HCT116 (cell line): ENCODE measurements at regions not wholly inside any gene's neighbourhood (a gene's known extent, or its start where the extent isn't known, plus 50 kb on each side); places are given as distances from the start of the nearest gene placed in this dataset.

ENCODE experiments used
- ATAC-seq: fragments of 200-7000 bp; cut with Tn5 transposase; 2 replicates; pipeline ENCODE4 v1.9.1; 2020; ENCODE audit warnings: mild to moderate bottlenecking, moderate library complexity
- BruUV-seq: library from RNA; stranded (reverse); fragments of 400-500 nt; replicated peaks from 2 replicates; lab custom pipeline; 2021; lab: Mats Ljungman, UMichigan
- CTCF ChIA-PET: fragments of 300-600 bp; sonication (Branson Sonifier 250); formaldehyde crosslinking; loops from one replicate; lab custom pipeline; 2021; ENCODE audit warnings: antibody characterized with exemption; lab: Charles Lee
- POLR2A ChIA-PET: fragments of 300-600, 350-600 bp; sonication (Branson Sonifier 250); formaldehyde crosslinking; loops from one replicate; lab custom pipeline; 2021; ENCODE audit warnings: antibody characterized with exemption; lab: Charles Lee
- RAD21 ChIA-PET, 2 experiments: fragments of 300-600 bp; sonication (Branson Sonifier 250); formaldehyde crosslinking; loops; one replicate each; lab custom pipeline; 2023; ENCODE audit warnings: low total read pairs in 2 of 2; ENCODE audit not compliant: uncharacterized antibody in 2 of 2, unreplicated experiment in 2 of 2, low non-redundant PET in 1 of 2; lab: Charles Lee
- DNase-seq: peaks from one replicate; pipeline ENCODE4 v3.0.0-alpha.2; 2010; ENCODE audit warnings: low read depth, low spot score
- H2AFZ ChIP-seq: fragments of 200-600 bp; shearing (Covaris generic), sonication (generic); 2 replicates; pipeline ENCODE4 v1.6.1; 2017; ENCODE audit warnings: low read depth, mixed run types, mixed read lengths, antibody characterized with exemption, low read length; ENCODE audit not compliant: poor library complexity, severe bottlenecking
- H3K27ac ChIP-seq: 2 replicates; pipeline ENCODE4 v1.5.1; 2012; ENCODE audit warnings: low read depth, low read length
- H3K27me3 ChIP-seq: fragments of 200-600 bp; sonication (generic); 2 replicates; pipeline ENCODE4 v1.6.1; 2016; ENCODE audit warnings: mixed run types, low read length, mixed read lengths; ENCODE audit not compliant: insufficient read depth
- H3K36me3 ChIP-seq, 2 experiments: fragments of 200-500 bp in 1 of 2; fragments of 200-600 bp in 1 of 2; sonication (Bioruptor generic) in 1 of 2; sonication (generic) in 1 of 2; 2 replicates each; pipeline versions ENCODE4 v1.5.1 to v1.6.1; 2014 to 2016; ENCODE audit warnings: low read length in 2 of 2, inconsistent platforms in 1 of 2, mixed read lengths in 1 of 2, mixed run types in 1 of 2; ENCODE audit not compliant: insufficient read depth in 2 of 2, control insufficient read depth in 1 of 2
- H3K4me1 ChIP-seq, 2 experiments: fragments of 200-600 bp in 1 of 2; sonication (generic) in 1 of 2; 2 replicates each; pipeline versions ENCODE4 v1.5.1 to v1.6.1; 2012 to 2017; ENCODE audit warnings: low read length in 2 of 2, inconsistent platforms in 1 of 2, mild to moderate bottlenecking in 1 of 2, mixed read lengths in 1 of 2, mixed run types in 1 of 2, moderate library complexity in 1 of 2; ENCODE audit not compliant: insufficient read depth in 2 of 2, control insufficient read depth in 1 of 2
- H3K4me2 ChIP-seq: fragments of 200-600 bp; sonication (generic); 2 replicates; pipeline ENCODE4 v1.6.1; 2017; ENCODE audit warnings: mixed run types, low read length, mixed read lengths
- H3K4me3 ChIP-seq, 2 experiments: fragments of 200-600 bp in 1 of 2; sonication (generic) in 1 of 2; replicated peaks in 1 of 2; 2 replicates each; pipeline ENCODE4 v1.5.1; 2011 to 2016; ENCODE audit warnings: low read length in 2 of 2, control low read depth in 1 of 2, low read depth in 1 of 2, mild to moderate bottlenecking in 1 of 2, mixed read lengths in 1 of 2, mixed run types in 1 of 2
- H3K79me2 ChIP-seq: fragments of 200-600 bp; sonication (generic); 2 replicates; pipeline ENCODE4 v1.6.1; 2017; ENCODE audit warnings: mild to moderate bottlenecking, mixed run types, low read length, moderate library complexity, mixed read lengths; ENCODE audit not compliant: insufficient read depth
- H3K9ac ChIP-seq: fragments of 200-600 bp; sonication (generic); 2 replicates; pipeline ENCODE4 v1.6.1; 2016; ENCODE audit warnings: low read length, mixed read lengths
- H3K9me2 ChIP-seq: fragments of 200-600 bp; sonication (generic), shearing (Covaris generic); 2 replicates; pipeline ENCODE4 v1.6.1; 2017; ENCODE audit warnings: mixed run types, mild to moderate bottlenecking, moderate library complexity; ENCODE audit not compliant: insufficient read depth
- H3K9me3 ChIP-seq, 2 experiments: fragments of 200-500 bp in 1 of 2; fragments of 200-600 bp in 1 of 2; sonication (Bioruptor generic) in 1 of 2; sonication (generic) in 1 of 2; 2 replicates each; pipeline ENCODE4 v1.6.1; 2014 to 2017; ENCODE audit warnings: low read length in 2 of 2, mixed read lengths in 2 of 2, inconsistent platforms in 1 of 2, low read depth in 1 of 2, mild to moderate bottlenecking in 1 of 2, mixed run types in 1 of 2, moderate library complexity in 1 of 2; ENCODE audit not compliant: control insufficient read depth in 1 of 2, insufficient read depth in 1 of 2
- H4K20me1 ChIP-seq: fragments of 200-600 bp; sonication (generic), shearing (Covaris generic); 2 replicates; pipeline ENCODE4 v1.6.1; 2017; ENCODE audit warnings: mixed run types, mild to moderate bottlenecking, moderate library complexity; ENCODE audit not compliant: insufficient read depth
- ATF3 ChIP-seq: IDR thresholded peaks from 2 replicates; pipeline ENCODE4 v1.6.1; 2012
- CBX3 ChIP-seq: IDR thresholded peaks from 2 replicates; pipeline ENCODE4 v1.6.1; 2012; ENCODE audit warnings: low read depth
- ELF1 ChIP-seq: IDR thresholded peaks from 2 replicates; pipeline ENCODE4 v1.6.1; 2012; ENCODE audit warnings: low read depth, borderline replicate concordance
- JUND ChIP-seq: IDR thresholded peaks from 2 replicates; pipeline ENCODE4 v1.6.1; 2012
- POLR2A ChIP-seq: IDR thresholded peaks from 2 replicates; pipeline ENCODE4 v1.7.0; 2011; ENCODE audit warnings: borderline replicate concordance; ENCODE audit not compliant: insufficient read depth, insufficient read length; ENCODE audit errors: extremely low read depth
- RAD21 ChIP-seq: IDR thresholded peaks from 2 replicates; pipeline ENCODE4 v1.6.1; 2012; ENCODE audit warnings: low read depth, mild to moderate bottlenecking
- REST ChIP-seq: IDR thresholded peaks from 2 replicates; pipeline ENCODE4 v1.6.1; 2012; ENCODE audit warnings: low read depth
- SIN3A ChIP-seq: IDR thresholded peaks from 2 replicates; pipeline ENCODE4 v1.6.1; 2012; ENCODE audit warnings: low read depth
- SRF ChIP-seq: IDR thresholded peaks from 2 replicates; pipeline ENCODE4 v1.6.1; 2012; ENCODE audit warnings: low read depth
- TCF7L2 ChIP-seq: IDR thresholded peaks from 2 replicates; pipeline ENCODE4 v1.7.0; 2011; ENCODE audit warnings: borderline replicate concordance, inconsistent platforms; ENCODE audit not compliant: insufficient read depth, insufficient read length; ENCODE audit errors: extremely low read depth
- ZBTB33 ChIP-seq: IDR thresholded peaks from 2 replicates; pipeline ENCODE4 v1.6.1; 2011; ENCODE audit warnings: mild to moderate bottlenecking, low read length, moderate library complexity; ENCODE audit not compliant: insufficient replicate concordance; ENCODE audit errors: extremely low read depth
- ZFX ChIP-seq: fragments of 450-650 bp; IDR thresholded peaks from 2 replicates; pipeline ENCODE4 v1.6.1; 2017
- ZNF274 ChIP-seq: fragments of 200-500 bp; sonication (Bioruptor generic); IDR thresholded peaks from 2 replicates; pipeline ENCODE4 v1.6.1; 2014; ENCODE audit warnings: mild to moderate bottlenecking, low read depth, low read length, inconsistent platforms
- intact Hi-C: fragments of 100-400 bp; cut with micrococcal nuclease; formaldehyde crosslinking; loops from 2 replicates; pipeline ENCODE4 v1.10.0; 2022

- no peak for TF ChIP-seq REST
These were observed 1191.1 kb downstream of the SORCS1 start (continued) for GRCh38 chr10:105973360-105973759.

- H3K79me2 ChIP-seq, result no peaks in the 10 kb centered on the region
- H3K4me1 ChIP-seq, result no peaks in the 10 kb centered on the region
- H3K36me3 ChIP-seq, result no peaks in the 10 kb centered on the region
- POLR2A ChIA-PET, result no interaction called here
- H3K4me2 ChIP-seq, result no peak overlapping the region
- H2AFZ ChIP-seq, result no peak overlapping the region
- H3K27ac ChIP-seq, result no peak overlapping the region
- DNase-seq, result no peak
- no peak overlapping the region for H3K9ac ChIP-seq
- no peaks in the 10 kb centered on the region for H4K20me1 ChIP-seq
- no peak overlapping the region for H3K4me3 ChIP-seq
- no peak for ATAC-seq
- H3K9me2 ChIP-seq, result no peaks in the 10 kb centered on the region
- intact Hi-C loops, result no loop called here
- RAD21 ChIA-PET, result no interaction called here
- BruUV-seq, result no TSS peak
- peaks cover 39 to 44% of the 10 kb centered on the region in 2 experiments; a peak in 2 of 4 replicates for H3K9me3 ChIP-seq
- TF ChIP-seq POLR2A, result no peak
- no peak for TF ChIP-seq SRF
- TF ChIP-seq ZFX, result no peak
- no peak for TF ChIP-seq ATF3
- TF ChIP-seq ELF1, result no peak
- no peak for TF ChIP-seq RAD21
- no peak for TF ChIP-seq SIN3A
- TF ChIP-seq TCF7L2, result no peak
- no peak for TF ChIP-seq ZBTB33
- no peak for TF ChIP-seq CBX3
- TF ChIP-seq JUND, result no peak
- TF ChIP-seq ZNF274, result no peak
- no peaks in the 10 kb centered on the region for H3K27me3 ChIP-seq
- CTCF ChIA-PET, result no interaction called here
These were observed 1193.0 kb downstream of the SORCS1 start for GRCh38 chr10:105971460-105971859.
